Effector memory CD8-positive, alpha-beta T cell (primary cell): ENCODE measurements at regions not wholly inside any gene's neighbourhood (a gene's known extent, or its start where the extent isn't known, plus 50 kb on each side); places are given as distances from the start of the nearest gene placed in this dataset.

Experiments used
- ATAC-seq: fragments of 150-1000 bp; cut with Tn5 transposase; replicated peaks from 2 replicates; pipeline ENCODE4 v1.10.0; 2021; ENCODE audit warnings: mild to moderate bottlenecking, moderate library complexity
- DNase-seq, 3 experiments: peaks; one replicate each; pipeline ENCODE4 v3.0.0; 2021
- H3K27ac Mint-ChIP-seq, 2 donors: one replicate each; pipeline ENCODE4 v1.8.0; 2022; ENCODE audit warnings: mild to moderate bottlenecking in 2 of 2, mixed read lengths in 2 of 2, moderate library complexity in 2 of 2
- H3K27me3 Mint-ChIP-seq, 2 donors: one replicate each; pipeline ENCODE4 v1.8.0; 2022; ENCODE audit warnings: mixed read lengths in 2 of 2
- H3K36me3 Mint-ChIP-seq: one replicate; pipeline ENCODE4 v1.8.0; 2022; ENCODE audit warnings: mild to moderate bottlenecking, moderate library complexity, mixed read lengths; ENCODE audit not compliant: insufficient read depth
- H3K4me1 Mint-ChIP-seq, 2 donors: one replicate each; pipeline ENCODE4 v1.8.0; 2022; ENCODE audit warnings: low read depth in 2 of 2, mixed read lengths in 2 of 2
- H3K4me3 Mint-ChIP-seq, 2 donors: one replicate each; pipeline ENCODE4 v1.8.0; 2022; ENCODE audit warnings: mild to moderate bottlenecking in 2 of 2, mixed read lengths in 2 of 2, moderate library complexity in 2 of 2
- H3K9me3 Mint-ChIP-seq, 2 donors: one replicate each; pipeline ENCODE4 v1.8.0; 2022; ENCODE audit warnings: mixed read lengths in 2 of 2

- no peak overlapping the region for H3K27ac Mint-ChIP-seq
- H3K4me3 Mint-ChIP-seq: no peak overlapping the region
- H3K4me1 Mint-ChIP-seq: no peaks in the 10 kb centered on the region
- H3K36me3 Mint-ChIP-seq: no peaks in the 10 kb centered on the region
- peaks cover 21 to 32% of the 10 kb centered on the region in 2 donors for H3K27me3 Mint-ChIP-seq
- ATAC-seq (no peak), DNase-seq (no peak)
- no peaks in the 10 kb centered on the region for H3K9me3 Mint-ChIP-seq
Measured at GRCh38 chr6:138601128-138601527, 101.8 kb upstream of the NHSL1 start.

GRCh38 chr6:138605958-138606357 is 106.7 kb upstream of the NHSL1 start:
- peaks cover 51 to 58% of the 10 kb centered on the region in 2 donors for H3K27me3 Mint-ChIP-seq
- H3K4me3 Mint-ChIP-seq: no peak overlapping the region
- ATAC-seq (no peak), DNase-seq (no peak)
- no peaks in the 10 kb centered on the region for H3K4me1 Mint-ChIP-seq
- H3K9me3 Mint-ChIP-seq: no peaks in the 10 kb centered on the region
- H3K36me3 Mint-ChIP-seq: no peaks in the 10 kb centered on the region
- no peak overlapping the region for H3K27ac Mint-ChIP-seq

- H3K36me3 Mint-ChIP-seq: no peaks in the 10 kb centered on the region
- ATAC-seq (no peak), DNase-seq (no peak)
- H3K27ac Mint-ChIP-seq: no peak overlapping the region
- H3K4me1 Mint-ChIP-seq: no peaks in the 10 kb centered on the region
- H3K27me3 Mint-ChIP-seq: peaks cover 51 to 53% of the 10 kb centered on the region in 2 donors
- no peak overlapping the region for H3K4me3 Mint-ChIP-seq
- H3K9me3 Mint-ChIP-seq: no peaks in the 10 kb centered on the region
Measured at GRCh38 chr6:138607478-138608433, 108.5 kb upstream of the NHSL1 start.

- H3K4me1 Mint-ChIP-seq: no peaks in the 10 kb centered on the region
- no peak overlapping the region for H3K27ac Mint-ChIP-seq
- no peak overlapping the region for H3K4me3 Mint-ChIP-seq
- ATAC-seq: no peak
- H3K36me3 Mint-ChIP-seq: no peaks in the 10 kb centered on the region
- DNase-seq: no peak
- no peaks in the 10 kb centered on the region for H3K9me3 Mint-ChIP-seq
- peaks cover 45 to 54% of the 10 kb centered on the region in 2 donors for H3K27me3 Mint-ChIP-seq
Measured at GRCh38 chr6:138608896-138609295, 109.6 kb upstream of the NHSL1 start.

GRCh38 chr6:138609801-138610430 is 110.6 kb upstream of the NHSL1 start:
- no peak for ATAC-seq
- peaks cover 42 to 45% of the 10 kb centered on the region in 2 donors for H3K27me3 Mint-ChIP-seq
- no peak overlapping the region for H3K4me3 Mint-ChIP-seq
- no peak for DNase-seq
- H3K4me1 Mint-ChIP-seq: no peaks in the 10 kb centered on the region
- no peaks in the 10 kb centered on the region for H3K36me3 Mint-ChIP-seq
- H3K27ac Mint-ChIP-seq: no peak overlapping the region
- H3K9me3 Mint-ChIP-seq: no peaks in the 10 kb centered on the region

GRCh38 chr6:138610816-138611215 is 111.5 kb upstream of the NHSL1 start:
- H3K9me3 Mint-ChIP-seq: no peaks in the 10 kb centered on the region
- H3K4me1 Mint-ChIP-seq: no peaks in the 10 kb centered on the region

GRCh38 chr6:138614151-138614550 is 114.9 kb upstream of the NHSL1 start:
- Mint-ChIP-seq H3K27me3 (peaks cover 12 to 27% of the 10 kb centered on the region in 2 donors), H3K4me3 (no peak overlapping the region), H3K4me1 (no peaks in the 10 kb centered on the region), H3K36me3 (peaks cover 3% of the 10 kb centered on the region), H3K9me3 (no peaks in the 10 kb centered on the region), H3K27ac (no peak overlapping the region)
- no peak for ATAC-seq
- DNase-seq: no peak

More at GRCh38 chr6:138610816-138611215, 111.5 kb upstream of the NHSL1 start:
- peaks cover 33 to 45% of the 10 kb centered on the region in 2 donors for H3K27me3 Mint-ChIP-seq
- H3K4me3 Mint-ChIP-seq: no peak overlapping the region
- no peak for DNase-seq
- no peak for ATAC-seq
- no peaks in the 10 kb centered on the region for H3K36me3 Mint-ChIP-seq
- no peak overlapping the region for H3K27ac Mint-ChIP-seq

GRCh38 chr6:138618168-138618567 is 118.9 kb upstream of the NHSL1 start:
- Mint-ChIP-seq H3K9me3 (no peaks in the 10 kb centered on the region), H3K27ac (no peak overlapping the region), H3K4me1 (no peaks in the 10 kb centered on the region), H3K4me3 (no peak overlapping the region), H3K27me3 (peaks cover 5 to 17% of the 10 kb centered on the region in 2 donors), H3K36me3 (peaks cover 3% of the 10 kb centered on the region)
- DNase-seq (no peak), ATAC-seq (no peak)

GRCh38 chr6:138620630-138621029 is 121.3 kb upstream of the NHSL1 start:
- no peak for ATAC-seq
- Mint-ChIP-seq H3K27me3 (peaks cover 4 to 5% of the 10 kb centered on the region in 2 donors), H3K4me1 (no peaks in the 10 kb centered on the region), H3K27ac (no peak overlapping the region), H3K4me3 (no peak overlapping the region), H3K9me3 (no peaks in the 10 kb centered on the region), H3K36me3 (peaks cover 3% of the 10 kb centered on the region)
- no peak for DNase-seq

GRCh38 chr6:138622967-138623366 is 123.7 kb upstream of the NHSL1 start:
- ATAC-seq (no peak), DNase-seq (no peak)
- H3K27ac Mint-ChIP-seq: no peak overlapping the region
- H3K4me1 Mint-ChIP-seq: no peaks in the 10 kb centered on the region
- no peak overlapping the region for H3K4me3 Mint-ChIP-seq
- H3K27me3 Mint-ChIP-seq: no peaks in the 10 kb centered on the region
- peaks cover 2% of the 10 kb centered on the region for H3K36me3 Mint-ChIP-seq
- no peaks in the 10 kb centered on the region for H3K9me3 Mint-ChIP-seq

- peaks cover 31 to 53% of the 10 kb centered on the region in 2 donors for H3K27me3 Mint-ChIP-seq
- ATAC-seq (no peak), DNase-seq (no peak)
- no peaks in the 10 kb centered on the region for H3K9me3 Mint-ChIP-seq
- no peak overlapping the region for H3K4me3 Mint-ChIP-seq
- H3K4me1 Mint-ChIP-seq: no peaks in the 10 kb centered on the region
- H3K36me3 Mint-ChIP-seq: peaks cover 4% of the 10 kb centered on the region
- H3K27ac Mint-ChIP-seq: no peak overlapping the region
Measured at GRCh38 chr6:138631566-138631965, 132.3 kb upstream of the NHSL1 start.

GRCh38 chr6:138637822-138638221 is 135.7 kb upstream of the CCDC28A start:
- Mint-ChIP-seq H3K27ac (no peak overlapping the region), H3K4me3 (no peak overlapping the region), H3K9me3 (no peaks in the 10 kb centered on the region), H3K36me3 (no peaks in the 10 kb centered on the region), H3K4me1 (no peaks in the 10 kb centered on the region), H3K27me3 (peaks cover 17 to 40% of the 10 kb centered on the region in 2 donors)
- DNase-seq: no peak
- ATAC-seq: no peak

GRCh38 chr6:138638604-138639003 is 135.0 kb upstream of the CCDC28A start:
- no peak overlapping the region for H3K4me3 Mint-ChIP-seq
- no peaks in the 10 kb centered on the region for H3K36me3 Mint-ChIP-seq
- no peak for ATAC-seq
- H3K9me3 Mint-ChIP-seq: no peaks in the 10 kb centered on the region
- no peak overlapping the region for H3K27ac Mint-ChIP-seq
- DNase-seq: no peak
- peaks cover 9 to 32% of the 10 kb centered on the region in 2 donors for H3K27me3 Mint-ChIP-seq
- H3K4me1 Mint-ChIP-seq: no peaks in the 10 kb centered on the region

GRCh38 chr6:138640028-138640427 is 133.5 kb upstream of the CCDC28A start:
- Mint-ChIP-seq H3K27ac (no peak overlapping the region), H3K36me3 (peaks cover under 1% of the 10 kb centered on the region), H3K9me3 (no peaks in the 10 kb centered on the region), H3K4me3 (no peak overlapping the region), H3K4me1 (no peaks in the 10 kb centered on the region), H3K27me3 (peaks cover 9 to 18% of the 10 kb centered on the region in 2 donors)
- DNase-seq: no peak
- ATAC-seq: no peak
